ENCODE measurements at regions not wholly inside any gene's neighbourhood (a gene's known extent, or its start where the extent isn't known, plus 50 kb on each side); places are given as distances from the start of the nearest gene placed in this dataset.
"Not testable (repeated sequence)": the region's sequence is repeated elsewhere in the genome, so short reads cannot be mapped to it uniquely, and the experiment has no call there.

DNA sequence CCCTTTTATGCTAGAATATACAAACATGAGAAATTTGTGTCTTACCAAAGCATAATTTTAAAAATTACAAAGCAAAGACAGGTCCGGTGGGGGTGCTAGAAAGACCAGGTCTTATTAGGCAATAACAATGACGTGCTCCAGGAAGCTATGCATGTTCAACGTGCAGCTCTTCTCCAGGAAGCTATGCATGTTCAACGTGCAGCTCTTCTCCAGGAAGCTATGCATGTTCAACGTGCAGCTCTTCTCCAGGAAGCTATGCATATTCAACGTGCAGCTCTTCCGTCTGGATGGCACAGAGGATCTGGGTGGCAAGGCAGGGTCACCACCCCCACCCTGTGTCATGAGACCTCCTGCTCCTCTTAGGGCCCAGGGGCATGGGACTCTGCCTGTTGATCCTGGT is 51.9 kb upstream of the PROP1 start:
- H3K9me3 Mint-ChIP-seq (ENCODE audit: low read depth, unreplicated experiment); CTCF ChIA-PET; H3K27ac Mint-ChIP-seq (ENCODE audit: unreplicated experiment); H3K4me3 Mint-ChIP-seq (ENCODE audit: low read depth, unreplicated experiment); intact Hi-C loops (cut with micrococcal nuclease; ENCODE audit: unreplicated experiment); DNase-seq; H3K36me3 Mint-ChIP-seq (ENCODE audit: insufficient read depth, unreplicated experiment); BruUV-seq (replicated peaks); H3K4me1 Mint-ChIP-seq (ENCODE audit: low read depth, unreplicated experiment): not testable (repeated sequence)
- H3K27me3 Mint-ChIP-seq (ENCODE audit: unreplicated experiment), result peaks cover 17% of the 10 kb centered on the region

DNA sequence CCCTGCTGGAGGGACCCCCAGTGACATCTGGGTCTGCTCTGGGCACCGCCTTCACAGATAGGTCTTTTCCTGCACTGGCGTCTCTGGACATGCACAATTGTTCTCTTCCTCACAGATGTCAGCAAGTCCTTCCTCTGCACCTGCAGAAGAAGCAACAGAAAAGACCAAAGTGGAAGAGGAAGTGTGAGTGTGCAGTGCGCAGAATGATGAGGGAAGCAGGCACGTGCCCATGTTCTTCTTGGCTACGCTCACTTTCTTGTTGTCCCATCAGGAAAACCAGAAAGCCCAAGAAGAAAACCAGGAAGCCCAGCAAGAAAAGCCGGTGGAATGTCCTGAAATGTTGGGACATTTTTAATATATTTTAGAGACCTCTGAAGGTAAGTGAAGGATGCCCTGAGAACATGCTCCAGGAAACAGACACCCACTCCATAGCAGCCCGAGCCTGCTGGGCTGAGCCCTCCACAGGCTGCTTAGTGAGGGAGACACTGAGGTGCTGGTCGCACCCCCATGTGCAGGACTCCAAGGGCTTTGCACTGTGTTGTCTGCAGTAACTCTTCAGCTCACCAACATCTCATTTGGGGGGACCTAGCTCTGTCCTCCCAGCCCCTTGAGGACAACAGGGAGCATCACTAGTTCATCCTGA is 50.8 kb upstream of the PROP1 start:
- H3K36me3 Mint-ChIP-seq (ENCODE audit: insufficient read depth, unreplicated experiment); H3K27ac Mint-ChIP-seq (ENCODE audit: unreplicated experiment); DNase-seq; H3K4me1 Mint-ChIP-seq (ENCODE audit: low read depth, unreplicated experiment); CTCF ChIA-PET; H3K9me3 Mint-ChIP-seq (ENCODE audit: low read depth, unreplicated experiment); intact Hi-C loops (cut with micrococcal nuclease; ENCODE audit: unreplicated experiment); BruUV-seq (replicated peaks); H3K4me3 Mint-ChIP-seq (ENCODE audit: low read depth, unreplicated experiment): not testable (repeated sequence)
- H3K27me3 Mint-ChIP-seq (ENCODE audit: unreplicated experiment), result peaks cover 27% of the 10 kb centered on the region

DNA sequence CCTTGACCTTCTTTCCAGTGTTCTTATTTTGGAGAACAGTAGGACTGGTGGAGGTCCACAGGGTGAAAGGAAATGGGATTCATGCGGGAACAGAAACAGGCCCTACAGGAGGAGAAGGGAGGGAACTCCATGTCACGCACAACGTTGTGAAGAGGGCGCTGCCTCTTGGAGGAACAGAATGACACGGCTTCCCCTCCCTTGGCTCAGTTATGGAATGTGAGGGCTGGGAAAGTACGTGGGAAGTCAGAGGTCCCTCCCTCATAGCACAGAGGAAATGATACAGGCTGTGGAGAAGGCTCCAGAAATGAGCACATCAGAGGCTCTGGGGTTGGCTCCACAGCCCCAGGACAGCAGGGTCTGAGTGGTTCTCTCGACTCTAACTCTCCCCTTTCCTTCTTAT is 49.9 kb upstream of the PROP1 start:
- H3K27ac Mint-ChIP-seq (ENCODE audit: unreplicated experiment); BruUV-seq (replicated peaks); DNase-seq; intact Hi-C loops (cut with micrococcal nuclease; ENCODE audit: unreplicated experiment); H3K4me1 Mint-ChIP-seq (ENCODE audit: low read depth, unreplicated experiment); H3K4me3 Mint-ChIP-seq (ENCODE audit: low read depth, unreplicated experiment); CTCF ChIA-PET; H3K9me3 Mint-ChIP-seq (ENCODE audit: low read depth, unreplicated experiment); H3K36me3 Mint-ChIP-seq (ENCODE audit: insufficient read depth, unreplicated experiment): not testable (repeated sequence)
- peaks cover 37% of the 10 kb centered on the region for H3K27me3 Mint-ChIP-seq (ENCODE audit: unreplicated experiment)

Data from Calu3 (cell line).